ENCODE measurements at regions not wholly inside any gene's neighbourhood (a gene's known extent, or its start where the extent isn't known, plus 50 kb on each side); places are given as distances from the start of the nearest gene placed in this dataset.

DNA sequence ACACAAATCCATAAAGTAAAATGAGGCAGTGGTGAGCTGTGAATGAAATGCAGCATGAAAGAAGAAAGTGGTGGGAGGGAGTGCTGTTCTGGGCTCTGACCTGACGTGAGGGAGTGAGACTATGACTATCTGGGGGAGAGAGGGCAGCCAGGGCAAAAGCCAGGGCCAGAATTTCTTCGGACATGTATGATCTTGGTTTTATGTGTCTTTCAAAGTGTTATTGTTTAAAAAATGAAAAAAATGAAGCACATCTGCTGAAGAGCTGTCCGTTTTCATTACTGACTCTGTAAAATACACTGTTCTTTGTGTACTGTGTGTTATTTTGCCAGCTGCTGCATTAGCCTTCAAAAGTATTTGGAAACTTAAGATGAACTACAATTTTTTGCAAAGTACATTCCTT, 70.2 kb upstream of the KLF14 start:
- TF ChIP-seq, protein P1, sequence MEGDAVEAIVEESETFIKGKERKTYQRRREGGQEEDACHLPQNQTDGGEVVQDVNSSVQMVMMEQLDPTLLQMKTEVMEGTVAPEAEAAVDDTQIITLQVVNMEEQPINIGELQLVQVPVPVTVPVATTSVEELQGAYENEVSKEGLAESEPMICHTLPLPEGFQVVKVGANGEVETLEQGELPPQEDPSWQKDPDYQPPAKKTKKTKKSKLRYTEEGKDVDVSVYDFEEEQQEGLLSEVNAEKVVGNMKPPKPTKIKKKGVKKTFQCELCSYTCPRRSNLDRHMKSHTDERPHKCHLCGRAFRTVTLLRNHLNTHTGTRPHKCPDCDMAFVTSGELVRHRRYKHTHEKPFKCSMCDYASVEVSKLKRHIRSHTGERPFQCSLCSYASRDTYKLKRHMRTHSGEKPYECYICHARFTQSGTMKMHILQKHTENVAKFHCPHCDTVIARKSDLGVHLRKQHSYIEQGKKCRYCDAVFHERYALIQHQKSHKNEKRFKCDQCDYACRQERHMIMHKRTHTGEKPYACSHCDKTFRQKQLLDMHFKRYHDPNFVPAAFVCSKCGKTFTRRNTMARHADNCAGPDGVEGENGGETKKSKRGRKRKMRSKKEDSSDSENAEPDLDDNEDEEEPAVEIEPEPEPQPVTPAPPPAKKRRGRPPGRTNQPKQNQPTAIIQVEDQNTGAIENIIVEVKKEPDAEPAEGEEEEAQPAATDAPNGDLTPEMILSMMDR (IDR thresholded peaks at IDR 0.05) = no peak
- no peak for TF ChIP-seq ZFX (IDR thresholded peaks at IDR 0.05; ENCODE audit: borderline replicate concordance)

Measured in 22Rv1 (cell line).